Fibroblast of mammary gland (primary cell): ENCODE measurements at regions not wholly inside any gene's neighbourhood (a gene's known extent, or its start where the extent isn't known, plus 50 kb on each side); places are given as distances from the start of the nearest gene placed in this dataset.

Source experiments
- DNase-seq: peaks from one replicate; pipeline ENCODE4 v3.0.0-alpha.2; 2010; ENCODE audit warnings: low read depth
- H3K4me3 ChIP-seq: 2 replicates; pipeline ENCODE4 v1.5.1; 2011; ENCODE audit warnings: low read depth, mild to moderate bottlenecking, low read length, moderate library complexity; ENCODE audit not compliant: control insufficient read depth
- TF ChIP-seq, protein P1 (sequence below): conservative IDR thresholded peaks from 2 replicates; pipeline ENCODE4 v1.5.1; 2011; ENCODE audit warnings: low read depth, low read length, inconsistent platforms; ENCODE audit not compliant: control insufficient read depth, insufficient read depth

DNA sequence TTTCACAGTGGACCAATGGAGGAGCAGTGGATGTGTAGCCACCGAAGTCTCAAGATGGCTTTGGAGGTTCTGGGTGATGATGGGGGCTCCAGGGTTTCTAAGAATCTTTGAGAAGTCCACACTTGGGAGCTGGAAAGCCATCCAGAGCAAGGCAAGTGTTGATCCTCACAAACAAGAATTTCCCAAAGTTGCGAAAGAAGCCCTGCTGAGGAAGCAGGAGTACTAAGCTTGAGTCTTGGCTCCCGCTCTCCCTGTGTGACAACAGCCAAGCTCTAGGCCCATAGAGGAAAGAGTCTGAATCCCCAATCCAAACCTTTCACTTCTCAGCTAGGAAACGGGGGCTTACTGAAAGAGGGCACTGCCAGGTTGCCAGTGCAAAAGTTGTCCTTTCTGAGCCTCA, 106.0 kb downstream of the EDN3 start:
- no peak for DNase-seq
- H3K4me3 ChIP-seq, result no peak overlapping the region
- TF ChIP-seq, protein P1, sequence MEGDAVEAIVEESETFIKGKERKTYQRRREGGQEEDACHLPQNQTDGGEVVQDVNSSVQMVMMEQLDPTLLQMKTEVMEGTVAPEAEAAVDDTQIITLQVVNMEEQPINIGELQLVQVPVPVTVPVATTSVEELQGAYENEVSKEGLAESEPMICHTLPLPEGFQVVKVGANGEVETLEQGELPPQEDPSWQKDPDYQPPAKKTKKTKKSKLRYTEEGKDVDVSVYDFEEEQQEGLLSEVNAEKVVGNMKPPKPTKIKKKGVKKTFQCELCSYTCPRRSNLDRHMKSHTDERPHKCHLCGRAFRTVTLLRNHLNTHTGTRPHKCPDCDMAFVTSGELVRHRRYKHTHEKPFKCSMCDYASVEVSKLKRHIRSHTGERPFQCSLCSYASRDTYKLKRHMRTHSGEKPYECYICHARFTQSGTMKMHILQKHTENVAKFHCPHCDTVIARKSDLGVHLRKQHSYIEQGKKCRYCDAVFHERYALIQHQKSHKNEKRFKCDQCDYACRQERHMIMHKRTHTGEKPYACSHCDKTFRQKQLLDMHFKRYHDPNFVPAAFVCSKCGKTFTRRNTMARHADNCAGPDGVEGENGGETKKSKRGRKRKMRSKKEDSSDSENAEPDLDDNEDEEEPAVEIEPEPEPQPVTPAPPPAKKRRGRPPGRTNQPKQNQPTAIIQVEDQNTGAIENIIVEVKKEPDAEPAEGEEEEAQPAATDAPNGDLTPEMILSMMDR, result no peak

DNA sequence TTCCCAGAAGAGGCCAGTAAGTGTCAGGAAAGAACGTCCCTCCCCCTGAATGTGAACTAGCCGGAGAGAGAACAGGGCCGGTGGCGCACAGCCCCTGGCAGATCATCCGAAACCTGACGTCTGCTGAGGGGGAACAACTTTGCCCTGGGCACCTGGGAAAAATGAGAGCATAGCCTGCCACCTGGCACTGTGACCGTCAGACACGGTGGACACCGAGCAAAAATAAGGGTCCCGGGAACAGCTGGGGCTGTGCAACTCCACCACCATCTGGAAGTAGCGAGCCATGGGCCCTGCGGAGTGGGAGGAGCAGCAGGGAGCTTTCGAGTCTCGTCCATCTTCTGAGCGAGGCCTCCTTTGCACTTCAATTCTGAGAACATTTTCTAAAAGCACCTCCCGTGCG, 110.8 kb downstream of the EDN3 start:
- DNase-seq, result no peak
- TF ChIP-seq, protein P1, result no peak
- no peak overlapping the region for H3K4me3 ChIP-seq

DNA sequence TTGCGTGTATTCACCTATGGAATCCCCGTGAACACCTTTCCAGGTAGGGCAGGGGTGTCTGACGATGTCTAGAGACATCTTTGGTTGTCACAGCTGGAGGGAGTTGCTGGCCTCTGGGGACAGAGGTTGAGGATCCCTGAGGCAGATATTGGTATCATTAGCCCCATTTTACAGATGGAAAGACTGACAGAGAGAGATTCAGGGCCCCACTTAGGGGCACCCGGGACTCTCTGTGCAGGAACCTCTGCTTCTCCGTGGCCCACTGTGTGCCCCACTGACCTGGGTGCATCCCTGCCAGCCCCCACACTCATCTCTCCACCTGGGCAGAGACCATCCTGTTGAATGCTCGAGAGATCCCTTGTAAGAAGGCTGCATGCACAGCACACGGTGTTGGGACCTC, 111.2 kb downstream of the EDN3 start:
- H3K4me3 ChIP-seq, result no peak overlapping the region
- DNase-seq, result no peak
- TF ChIP-seq, protein P1, result no peak

DNA sequence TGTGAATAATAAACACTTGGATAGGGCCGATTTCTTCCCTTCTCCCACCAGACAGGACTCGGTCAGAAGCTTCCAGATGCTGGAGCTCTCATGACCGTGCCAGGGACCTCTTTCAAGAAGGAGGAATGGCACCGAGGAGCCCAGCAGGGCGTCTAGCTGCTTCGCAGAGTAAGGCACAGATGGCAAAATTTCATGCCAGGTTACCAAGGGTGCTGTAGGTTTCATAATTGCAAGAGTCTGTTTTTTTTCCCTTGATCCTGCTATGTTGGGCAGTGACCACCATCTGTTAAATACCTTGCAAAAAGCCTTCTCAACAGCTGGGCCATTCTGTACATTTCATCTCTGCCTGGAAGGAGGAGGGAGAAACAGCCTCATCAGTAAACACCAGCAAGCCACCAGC, 111.8 kb downstream of the EDN3 start:
- no peak overlapping the region for H3K4me3 ChIP-seq
- DNase-seq, result no peak
- TF ChIP-seq, protein P1, result no peak

DNA sequence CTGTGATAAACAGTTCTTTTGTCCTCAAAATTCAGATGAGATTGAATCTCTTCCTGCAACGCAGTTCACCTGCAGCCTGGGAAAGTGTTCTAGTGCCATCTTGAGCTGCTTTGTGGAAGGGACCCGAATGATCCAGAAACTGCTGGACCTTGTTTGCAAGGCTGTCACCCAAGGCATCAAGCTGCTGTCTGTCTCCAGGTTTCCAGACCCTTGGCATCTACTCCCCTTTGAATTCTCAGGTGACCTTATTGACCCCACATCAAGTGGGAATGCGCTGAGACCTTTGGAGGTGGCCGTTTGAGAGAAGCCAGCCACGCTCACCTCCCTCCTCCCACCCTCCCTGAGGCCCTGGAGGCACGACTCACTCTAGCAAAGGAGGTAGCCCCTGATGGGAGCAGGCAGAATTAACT, 112.5 kb downstream of the EDN3 start:
- no peak overlapping the region for H3K4me3 ChIP-seq
- no peak for DNase-seq
- TF ChIP-seq, protein P1, result no peak

DNA sequence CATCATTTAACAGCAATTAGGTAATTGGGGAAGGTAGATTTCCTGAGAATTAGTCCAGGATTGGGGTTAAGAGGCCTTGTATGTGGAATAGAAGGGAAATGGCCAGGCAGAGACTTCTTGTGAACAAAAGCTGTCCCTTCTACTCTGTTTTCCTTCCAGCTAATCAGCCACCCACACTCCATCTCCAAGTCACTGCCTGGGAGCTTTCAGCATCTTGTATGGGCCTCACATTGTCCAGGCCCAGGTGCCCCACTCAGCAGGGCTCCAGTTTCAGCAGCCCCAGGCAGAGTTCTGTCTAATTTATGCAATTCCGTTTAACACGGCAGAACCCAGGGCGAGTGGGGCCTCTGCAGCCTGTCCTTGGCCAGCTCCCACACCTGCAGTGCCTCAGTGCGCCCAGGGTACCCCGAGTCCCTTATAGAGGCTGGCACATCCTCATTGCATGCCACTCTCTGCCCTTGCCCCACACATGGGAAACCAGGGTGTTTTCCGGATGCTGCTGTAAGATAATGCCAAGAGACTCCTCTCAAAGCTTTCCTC, 113.0 kb downstream of the EDN3 start:
- H3K4me3 ChIP-seq, result no peak overlapping the region
- TF ChIP-seq, protein P1, result no peak
- no peak for DNase-seq
